ENCODE measurements at regions not wholly inside any gene's neighbourhood (a gene's known extent, or its start where the extent isn't known, plus 50 kb on each side); places are given as distances from the start of the nearest gene placed in this dataset.

DNA sequence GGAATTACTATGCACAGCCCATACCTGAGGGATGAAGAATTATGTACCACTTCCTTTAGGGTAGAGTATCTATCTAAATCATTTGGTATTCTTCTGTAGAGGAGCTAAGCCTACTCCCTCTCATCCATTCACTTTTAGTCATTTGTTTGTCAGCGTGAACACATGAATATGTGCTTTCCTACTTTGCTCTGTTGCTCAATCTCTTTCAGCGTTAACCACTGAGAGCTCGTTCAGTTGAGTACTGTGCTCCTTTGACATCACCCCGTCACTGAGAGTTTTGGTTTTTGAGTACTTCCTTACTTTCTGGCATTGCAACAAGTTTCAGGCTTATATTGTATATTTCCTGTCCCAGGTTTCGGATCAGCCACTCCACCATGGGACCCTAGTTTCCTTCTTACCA, 700.6 kb downstream of the NLGN4X start:
- no peak for DNase-seq (ENCODE audit: low read depth)

DNA sequence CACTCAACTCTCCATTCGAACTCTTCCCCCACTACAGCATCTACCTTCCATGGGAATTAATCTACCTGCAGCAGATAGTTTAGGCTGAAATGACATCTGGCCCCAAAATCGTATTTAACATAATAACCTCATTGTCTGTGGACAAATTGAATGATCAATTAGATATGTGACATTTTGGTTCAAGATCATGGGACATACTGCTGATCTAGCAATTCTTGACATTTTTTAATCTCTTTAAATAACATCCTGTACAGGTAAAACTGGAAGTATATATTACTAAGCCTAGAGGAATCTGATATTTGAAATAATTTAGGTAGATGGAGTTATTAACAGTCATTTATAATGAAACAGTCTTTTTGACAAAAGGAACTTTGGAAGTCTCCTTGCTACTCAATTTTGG, 702.5 kb downstream of the NLGN4X start:
- no peak for DNase-seq (ENCODE audit: low read depth)

DNA sequence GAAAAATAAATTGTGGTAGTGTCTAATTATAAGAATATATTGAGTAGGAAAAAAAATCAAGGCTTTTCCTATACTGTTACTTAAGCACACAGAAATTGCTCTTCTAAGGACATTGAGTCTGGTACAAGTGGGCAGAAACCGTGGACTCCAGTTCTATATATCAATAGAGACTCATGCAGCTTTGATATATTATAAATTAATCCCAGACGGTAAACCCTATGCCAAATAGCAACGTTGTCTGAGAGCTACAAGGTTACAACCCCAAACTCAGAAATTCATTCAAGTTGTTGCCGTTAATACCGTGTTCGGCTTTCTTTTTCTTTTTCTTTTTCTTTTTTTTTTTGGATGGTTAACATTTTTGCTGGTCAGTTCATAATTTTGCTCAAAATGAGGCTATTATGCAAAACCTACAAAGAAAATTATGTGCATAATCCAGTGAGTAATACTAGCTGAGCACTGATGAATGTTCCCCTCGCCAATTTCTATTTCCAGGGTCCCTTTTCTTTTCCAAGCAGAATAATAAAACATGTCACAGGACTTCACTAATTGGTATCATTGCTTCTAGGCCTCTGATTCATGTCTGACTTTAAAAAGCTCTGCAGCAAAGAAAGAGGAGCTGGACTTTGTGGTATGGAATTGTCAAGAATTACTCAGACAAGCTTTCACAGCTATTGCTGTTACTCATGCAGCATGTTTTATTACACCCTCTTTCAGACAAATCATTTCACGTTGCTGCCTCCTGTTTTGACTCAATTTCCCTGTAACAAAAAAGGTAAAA, 737.7 kb downstream of the NLGN4X start:
- no peak for DNase-seq (ENCODE audit: low read depth)

DNA sequence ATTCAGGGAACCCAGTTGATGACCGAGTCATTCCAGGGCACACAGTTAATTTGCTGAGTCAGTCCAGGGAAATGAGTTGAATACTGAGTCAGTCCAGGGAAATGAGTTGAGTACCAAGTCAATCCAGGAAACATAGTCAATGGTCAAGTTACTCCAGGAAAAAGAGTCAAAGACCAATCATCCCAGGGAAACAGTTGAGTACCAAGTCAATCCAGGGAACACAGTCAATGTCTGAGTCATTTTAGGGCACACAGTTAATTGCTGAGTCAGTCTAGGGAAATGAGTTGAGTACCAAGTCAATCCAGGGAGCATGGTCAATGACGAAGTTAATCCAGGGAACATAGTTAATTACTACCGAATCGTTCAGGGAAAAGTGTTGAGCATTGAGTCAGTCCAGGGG, 754.4 kb downstream of the NLGN4X start:
- DNase-seq (ENCODE audit: low read depth) = no peak

DNA sequence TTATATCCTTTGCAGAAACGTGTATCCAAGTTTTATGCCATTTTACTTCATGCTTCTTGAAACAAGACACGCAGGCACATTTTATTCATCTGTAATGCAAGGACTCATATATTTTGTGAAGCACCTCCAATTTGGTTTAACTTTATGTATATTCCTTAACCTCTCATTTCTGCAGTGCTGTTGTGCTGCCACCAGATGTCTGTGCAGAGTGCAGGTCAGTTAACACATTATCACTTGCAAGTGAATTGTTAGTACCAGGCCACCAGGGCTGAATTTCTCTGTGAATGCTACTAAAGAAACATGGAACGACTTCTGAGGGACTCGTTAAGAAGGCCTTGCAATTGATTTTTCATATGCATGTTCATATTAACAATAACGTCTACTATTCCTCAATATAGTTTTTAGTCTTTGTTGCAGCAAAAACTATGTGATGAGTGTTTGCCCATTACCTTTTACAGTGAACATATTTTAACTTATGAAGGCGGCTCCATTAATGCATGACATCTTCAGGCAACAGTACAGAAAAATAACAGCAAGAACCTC, 770.3 kb downstream of the NLGN4X start:
- DNase-seq (ENCODE audit: low read depth) = no peak

DNA sequence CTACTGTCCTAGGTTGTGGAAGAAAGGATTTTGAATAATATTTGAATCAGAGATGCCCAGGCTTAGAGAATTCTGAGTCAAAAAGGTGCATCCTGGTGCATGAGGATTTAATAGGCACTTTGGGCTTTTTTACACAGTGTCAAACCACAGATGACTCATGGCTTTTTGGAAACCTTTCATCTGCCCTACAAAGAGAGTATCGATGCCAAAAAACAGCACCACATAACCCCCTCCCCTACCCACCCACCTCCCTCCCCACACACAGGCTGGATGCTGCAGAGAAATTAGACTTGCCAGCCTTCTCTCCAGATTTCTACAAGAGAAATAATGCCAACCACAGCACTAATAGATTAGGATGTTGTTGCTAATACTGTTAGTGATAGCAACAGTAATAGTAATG, 779.3 kb downstream of the NLGN4X start:
- DNase-seq (ENCODE audit: low read depth) = no peak

DNA sequence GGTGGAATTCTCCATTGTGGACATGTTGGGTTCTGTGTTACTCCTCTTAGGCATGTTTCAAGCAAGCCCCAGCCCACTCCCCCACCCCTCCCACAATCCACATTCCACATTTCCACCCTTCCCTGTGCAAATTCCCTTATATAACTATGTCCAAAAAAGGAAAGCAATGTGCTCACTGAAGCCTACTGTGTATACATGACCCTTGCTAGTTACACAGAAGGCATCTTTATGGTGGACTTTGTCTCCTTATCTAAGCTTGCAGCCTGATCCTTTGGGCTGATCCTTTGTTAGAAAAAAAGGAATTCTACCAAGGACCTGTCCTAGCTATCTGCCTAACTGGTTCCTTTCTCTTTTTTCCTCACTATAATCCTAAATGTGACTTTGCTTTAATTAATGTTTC, 796.8 kb downstream of the NLGN4X start:
- DNase-seq (ENCODE audit: low read depth) = no peak

DNA sequence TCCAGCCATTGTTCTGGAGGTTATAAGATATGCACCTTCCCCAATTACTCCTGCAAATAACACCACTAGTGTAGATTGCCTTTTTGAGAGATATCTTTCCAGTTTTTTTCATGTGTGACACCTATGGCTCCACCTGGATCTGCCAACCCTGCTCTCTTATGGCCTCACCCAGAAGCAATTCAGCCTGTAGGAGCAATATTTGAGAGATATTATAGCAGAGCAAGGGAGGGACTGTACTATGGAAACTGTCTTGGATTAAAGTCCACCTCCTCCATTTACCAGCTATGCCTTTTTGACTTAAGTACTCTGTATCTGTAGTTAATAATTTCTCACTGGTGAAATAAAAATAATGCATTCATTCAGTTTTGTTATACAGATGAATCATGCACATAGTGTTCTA, 803.5 kb downstream of the NLGN4X start:
- DNase-seq (ENCODE audit: low read depth) = no peak

DNA sequence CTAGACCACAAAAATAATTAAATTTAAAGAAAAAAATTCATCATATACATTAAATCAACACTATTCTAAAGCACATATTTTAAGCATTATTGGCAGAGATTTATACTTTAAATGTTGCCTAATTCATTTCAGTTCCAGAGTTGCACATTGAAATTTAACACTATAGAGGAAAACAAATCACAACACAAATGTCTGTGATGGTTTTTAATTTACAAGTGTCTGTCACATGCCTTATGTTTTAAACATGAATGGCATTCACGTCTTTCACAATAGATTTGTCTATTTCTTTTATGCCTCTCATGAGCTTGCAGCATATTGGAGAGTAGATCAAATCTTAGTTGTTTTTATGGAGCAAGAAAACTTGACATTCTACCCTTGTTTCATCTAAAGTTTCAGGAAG, 811.3 kb downstream of the NLGN4X start:
- DNase-seq (ENCODE audit: low read depth) = no peak

DNA sequence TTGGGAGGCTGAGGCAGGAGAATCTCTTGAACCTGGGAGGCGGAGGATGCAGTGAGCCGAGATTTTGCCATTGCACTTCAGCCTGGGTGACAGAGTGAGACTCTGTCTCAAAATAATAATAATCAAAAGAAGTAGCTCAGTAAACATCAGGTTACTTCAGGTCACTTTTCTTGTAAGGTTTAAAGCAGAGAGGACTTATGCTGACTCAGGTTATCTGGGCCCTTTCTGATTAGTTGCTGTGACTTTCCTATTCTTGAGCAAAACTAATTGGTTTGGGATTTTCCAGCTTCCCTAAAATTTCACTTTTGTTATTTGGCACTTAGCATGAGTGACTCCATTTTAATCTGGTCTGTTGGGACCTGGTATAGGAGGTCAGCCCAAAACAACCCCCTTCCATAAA, 812.9 kb downstream of the NLGN4X start:
- DNase-seq (ENCODE audit: low read depth) = no peak

DNA sequence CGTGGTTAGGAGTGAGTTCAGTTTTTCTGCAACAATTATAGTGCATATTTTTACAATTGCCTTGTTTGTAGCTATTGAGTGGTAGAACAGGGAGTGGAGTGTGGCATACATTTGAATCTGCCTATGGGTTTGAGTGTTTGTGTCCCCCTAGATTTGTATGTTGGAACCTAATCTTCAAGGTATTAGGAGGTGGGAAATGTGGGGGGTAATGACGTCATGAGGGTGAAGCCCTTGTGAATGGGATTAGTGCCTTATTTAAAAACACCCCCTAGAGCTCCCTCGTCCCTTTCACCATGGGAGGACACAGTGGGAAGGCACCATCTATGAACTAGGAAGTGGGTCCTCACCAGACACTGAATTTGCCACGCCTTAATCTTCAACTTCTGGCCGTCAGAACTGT, 819.6 kb downstream of the NLGN4X start:
- no peak for DNase-seq (ENCODE audit: low read depth)

DNA sequence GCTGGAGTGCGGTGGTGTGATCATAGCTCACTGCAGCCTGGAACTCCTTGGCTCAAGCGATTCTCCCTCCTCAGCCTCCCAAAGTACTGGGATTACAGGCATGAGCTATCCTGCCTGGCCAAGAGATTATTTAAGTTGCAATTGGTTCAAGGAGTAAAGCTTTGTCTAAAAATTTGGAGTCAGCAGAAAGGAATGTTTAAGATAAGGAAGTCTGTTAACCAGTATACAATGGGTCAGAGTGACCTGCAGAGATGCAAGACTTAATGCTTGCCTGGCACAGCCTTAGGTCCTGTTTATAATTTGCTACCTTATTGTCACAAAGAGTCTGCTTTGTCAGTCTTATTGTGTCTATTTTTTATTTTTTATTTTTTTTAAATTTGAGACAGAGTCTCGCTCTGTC, 826.2 kb downstream of the NLGN4X start:
- DNase-seq (ENCODE audit: low read depth) = no peak

DNA sequence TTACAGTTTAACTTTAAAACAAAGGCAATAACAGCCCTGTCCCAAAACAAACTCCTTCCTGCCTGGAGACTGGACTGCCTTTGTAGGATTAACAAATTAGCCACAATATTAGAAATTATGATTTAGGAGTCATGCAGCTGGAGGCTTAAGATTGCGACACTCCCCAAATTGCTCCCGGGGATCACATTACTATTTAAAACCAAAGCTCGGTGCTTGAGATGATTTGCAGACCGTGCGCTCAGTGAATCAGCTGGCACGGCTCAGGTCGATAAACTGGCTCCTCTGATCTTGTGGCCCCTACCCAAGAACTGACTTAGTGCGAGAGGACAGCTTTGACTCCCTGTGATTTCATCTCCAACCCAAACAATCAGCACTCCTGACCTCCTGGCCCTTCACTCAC, 829.3 kb downstream of the NLGN4X start:
- no peak for DNase-seq (ENCODE audit: low read depth)

DNA sequence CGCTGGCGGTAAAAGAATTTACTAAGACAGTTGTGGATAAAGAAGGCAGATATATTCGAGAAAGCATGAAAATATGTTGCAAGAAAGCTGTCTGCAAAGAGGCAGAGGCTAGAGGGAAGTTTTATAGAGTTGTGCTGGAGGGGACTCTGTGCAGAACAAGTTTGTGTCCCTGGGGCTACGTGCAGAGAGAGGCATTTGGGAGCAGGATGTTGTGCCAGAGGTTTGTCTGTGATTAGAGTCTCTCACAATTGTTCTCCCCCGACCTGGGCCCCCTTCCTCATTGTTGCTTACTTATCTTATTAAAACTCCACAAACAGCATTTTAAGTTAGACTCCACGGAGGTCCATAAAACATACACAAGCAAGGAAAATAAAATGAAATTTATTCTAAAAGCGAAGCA, 831.3 kb downstream of the NLGN4X start:
- no peak for DNase-seq (ENCODE audit: low read depth)

DNA sequence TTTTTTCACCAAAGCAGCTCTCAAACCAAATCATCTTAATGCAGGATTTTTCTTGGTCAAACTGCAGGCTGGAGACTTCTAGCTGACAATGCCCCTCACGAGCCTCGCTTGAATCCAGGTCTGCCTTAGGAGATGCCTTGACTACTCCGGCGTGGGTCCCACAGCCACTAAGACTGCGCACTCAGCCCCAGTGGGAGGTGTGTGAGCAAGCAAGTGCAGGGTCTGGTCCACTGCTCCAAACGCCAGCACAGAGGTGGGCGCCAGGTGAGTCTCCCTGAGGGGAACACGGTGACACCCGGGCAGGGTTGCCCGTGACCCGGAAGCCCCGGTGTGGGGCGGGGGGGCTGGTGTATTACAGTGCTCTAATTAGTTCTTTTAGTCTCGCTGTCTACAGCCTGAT, 838.3 kb downstream of the NLGN4X start:
- DNase-seq (ENCODE audit: low read depth) = no peak

DNA sequence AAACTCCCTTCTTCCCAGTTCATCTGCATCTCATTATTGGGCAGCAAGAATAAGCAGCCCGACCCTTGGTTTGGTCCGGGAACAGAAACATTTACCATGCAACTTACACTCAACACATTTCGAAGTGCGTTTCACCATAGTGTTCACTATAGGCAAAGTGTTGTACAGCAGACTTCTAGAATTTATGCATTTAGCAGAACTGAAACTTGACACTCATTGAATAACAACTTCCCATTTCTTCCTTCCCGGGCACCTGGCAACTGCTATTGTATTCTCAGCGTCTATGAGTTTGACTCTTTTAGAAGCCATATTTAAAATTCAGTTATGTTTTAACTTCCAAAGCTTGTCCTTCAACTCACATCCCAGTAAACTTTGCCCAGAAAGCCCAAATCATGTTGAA, 840.6 kb downstream of the NLGN4X start:
- DNase-seq (ENCODE audit: low read depth) = no peak

DNA sequence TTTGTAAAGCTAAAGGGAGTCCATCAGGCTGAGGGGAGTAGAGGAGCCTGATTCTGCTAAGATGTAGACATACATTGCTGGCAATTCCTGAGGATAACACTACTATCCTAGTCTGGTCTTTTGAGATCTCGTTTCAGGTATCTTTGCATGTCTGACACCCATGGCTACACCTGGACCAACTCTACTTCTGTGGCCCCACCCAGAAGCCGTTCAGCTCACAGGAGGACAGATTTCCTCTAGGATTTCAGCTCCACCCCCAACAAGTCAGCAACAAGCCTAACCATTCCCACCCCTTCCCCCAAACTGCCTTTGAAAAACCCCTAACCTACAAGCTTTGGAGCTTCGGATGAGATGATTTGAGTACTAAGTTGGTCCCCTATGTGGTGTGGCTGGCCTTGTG, 848.2 kb downstream of the NLGN4X start:
- DNase-seq (ENCODE audit: low read depth) = no peak

DNA sequence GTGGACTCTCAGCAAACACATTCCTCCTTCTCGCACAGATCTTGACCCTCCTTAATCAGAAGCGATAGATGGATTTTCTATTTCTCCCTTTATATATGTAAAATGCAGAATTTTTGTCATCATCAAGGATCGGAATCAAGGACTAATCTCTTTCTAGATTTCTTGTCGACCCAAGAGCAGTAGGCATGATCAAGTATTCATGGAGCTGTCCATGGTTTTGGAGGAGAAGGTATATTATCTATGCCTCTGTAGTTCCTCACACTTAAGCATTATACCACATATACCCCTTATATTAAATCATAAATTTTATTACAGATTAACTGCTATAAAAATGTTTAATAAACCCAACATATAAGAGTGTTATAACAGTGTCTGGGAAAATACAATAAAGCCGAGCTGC, 886.8 kb downstream of the NLGN4X start:
- DNase-seq (ENCODE audit: low read depth) = no peak

DNA sequence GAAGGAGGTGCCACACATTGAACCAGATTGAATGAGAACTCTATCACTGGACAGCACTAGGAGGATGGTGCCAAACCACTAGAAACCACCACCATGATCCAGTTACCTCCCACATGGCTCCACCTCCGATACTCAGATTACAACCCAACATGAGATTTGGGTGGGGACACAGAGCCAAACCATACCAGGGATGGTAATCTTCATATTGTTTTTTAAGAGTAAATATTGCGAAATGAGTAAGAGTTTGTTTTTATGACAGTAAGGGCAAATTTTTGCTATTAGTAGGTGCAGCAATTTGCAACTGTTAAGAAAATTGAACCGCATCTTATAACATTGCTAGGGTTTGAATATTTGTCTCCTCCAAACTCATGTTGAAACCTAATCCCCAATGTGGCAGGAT, 891.5 kb downstream of the NLGN4X start:
- no peak for DNase-seq (ENCODE audit: low read depth)

DNA sequence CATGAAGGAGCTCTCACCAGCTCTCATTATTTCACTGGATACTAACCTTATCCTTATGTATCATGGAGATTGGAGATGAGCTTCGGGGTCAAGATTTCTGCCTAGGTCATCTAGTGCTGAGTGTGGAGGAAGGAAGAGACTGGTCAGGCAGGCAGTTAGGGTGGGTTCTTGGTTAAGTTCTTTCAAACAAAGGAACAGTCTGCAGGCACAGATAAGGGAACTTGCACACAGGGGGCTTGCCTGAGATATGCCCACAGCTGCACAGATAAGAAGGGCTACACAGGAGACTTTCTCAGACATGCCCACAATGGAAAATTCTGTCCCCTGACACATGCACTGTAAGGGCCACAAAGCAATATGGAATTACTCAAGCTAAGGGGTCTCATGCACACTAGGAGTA, 904.1 kb downstream of the NLGN4X start:
- DNase-seq (ENCODE audit: low read depth) = no peak

DNA sequence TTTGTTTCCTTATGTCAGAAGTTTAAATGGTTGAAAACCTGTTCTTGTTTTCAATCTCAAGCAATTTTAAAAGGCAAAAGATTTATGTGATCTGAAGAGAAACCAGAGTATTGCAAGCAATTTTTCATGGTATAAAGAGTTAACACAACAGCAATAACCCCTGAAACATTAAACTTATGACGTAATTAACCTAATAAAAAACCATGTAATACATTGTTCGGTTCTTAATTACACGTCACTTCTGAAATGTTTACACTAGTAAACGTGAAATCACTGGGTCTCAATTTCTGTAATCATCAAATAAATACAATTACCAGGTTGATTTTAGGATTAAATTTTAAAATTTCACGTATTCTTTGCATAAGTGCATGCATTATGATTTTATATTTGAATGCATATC, 914.5 kb downstream of the NLGN4X start:
- DNase-seq (ENCODE audit: low read depth) = no peak

DNA sequence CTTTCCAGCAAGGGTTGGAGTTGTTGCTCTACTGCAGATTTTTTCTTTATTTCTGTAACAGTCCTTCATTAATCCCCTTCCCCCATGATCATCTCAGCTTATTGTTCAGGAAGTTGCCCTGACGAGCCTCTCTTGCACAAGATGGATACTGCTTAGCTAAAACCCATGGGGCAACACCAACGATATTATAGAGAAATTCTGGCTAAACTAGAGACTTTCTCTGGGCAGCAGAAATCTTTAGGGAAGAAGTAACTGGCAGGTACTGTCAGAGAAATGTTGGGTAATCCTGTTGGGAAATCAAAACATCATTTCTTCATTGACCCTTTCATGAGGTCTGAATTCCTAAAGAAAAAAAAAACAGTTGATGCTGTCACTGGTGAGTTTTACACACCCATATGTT, 921.3 kb downstream of the NLGN4X start:
- no peak for DNase-seq (ENCODE audit: low read depth)

DNA sequence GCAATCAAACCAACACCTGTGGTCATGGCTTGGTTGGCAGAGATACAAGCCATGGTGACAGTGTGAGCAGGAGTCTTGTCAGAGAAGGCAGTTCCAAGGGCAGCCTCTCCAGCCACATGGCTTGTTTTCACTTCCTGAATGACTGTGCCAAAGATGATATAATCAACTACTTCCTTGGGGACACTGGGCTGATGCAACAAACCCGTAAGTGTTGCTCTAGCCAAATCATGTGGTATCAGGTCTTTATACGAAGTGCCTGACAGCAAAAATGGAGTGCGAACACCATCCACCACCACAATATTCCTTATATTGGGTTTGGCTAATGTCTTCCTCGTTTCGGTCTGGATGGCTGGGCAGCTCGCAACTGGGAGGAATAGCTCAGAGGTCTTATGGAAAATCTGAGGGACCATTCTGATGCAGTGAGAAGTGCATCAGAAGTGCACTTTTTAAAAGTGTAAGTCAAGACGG, 922.0 kb downstream of the NLGN4X start:
- DNase-seq (ENCODE audit: low read depth) = no peak

DNA sequence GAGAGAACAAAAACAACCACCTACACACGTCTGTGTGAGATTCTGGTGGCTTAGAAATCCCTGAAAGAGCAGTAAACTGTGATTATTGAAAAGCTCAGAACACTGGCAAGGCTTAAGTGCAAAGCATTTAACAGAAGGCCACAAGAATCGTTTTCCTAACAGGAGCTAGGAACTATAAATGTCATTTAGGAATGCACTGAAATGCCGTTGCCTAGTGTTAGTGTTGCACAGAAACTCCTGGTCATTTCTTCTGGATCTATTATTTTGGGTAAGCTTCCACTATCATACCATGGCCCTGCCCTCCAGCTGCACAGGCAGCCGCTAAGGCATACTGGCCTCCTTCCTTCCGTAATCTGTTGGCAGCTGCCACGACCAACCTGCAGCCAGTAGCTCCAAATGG, 923.2 kb downstream of the NLGN4X start:
- no peak for DNase-seq (ENCODE audit: low read depth)
